MCF 10A (cell line): ENCODE measurements at regions not wholly inside any gene's neighbourhood (a gene's known extent, or its start where the extent isn't known, plus 50 kb on each side); places are given as distances from the start of the nearest gene placed in this dataset.
A peak's percentile ranks its signal among the peaks of the same experiment; 100 is the strongest.

ENCODE experiments used
- BruUV-seq: library from RNA; stranded (reverse); fragments of 400-500 nt; replicated peaks from 2 replicates; lab custom pipeline; 2021; lab: Mats Ljungman, UMichigan
- CTCF ChIA-PET: fragments of 300-600 bp; sonication (Branson Sonifier 250); formaldehyde crosslinking; extraction: SDS; loops from one replicate; lab custom pipeline; 2021; ENCODE audit warnings: antibody characterized with exemption, inconsistent platforms; lab: Yijun Ruan, JAX
- POLR2A ChIA-PET: fragments of 300-600, 350-650 bp; sonication (Branson Sonifier 250); formaldehyde crosslinking; extraction: SDS; loops from one replicate; lab custom pipeline; 2020; ENCODE audit warnings: antibody characterized with exemption, inconsistent platforms; lab: Yijun Ruan, JAX
- DNase-seq: peaks from one replicate; pipeline ENCODE4 v3.0.0-alpha.2; 2018; ENCODE audit not compliant: unreplicated experiment
- H3K27ac Mint-ChIP-seq: one replicate; pipeline ENCODE4 v1.8.0; 2022; ENCODE audit warnings: mild to moderate bottlenecking, low read depth, mixed read lengths; ENCODE audit not compliant: unreplicated experiment
- H3K27me3 Mint-ChIP-seq: one replicate; pipeline ENCODE4 v1.8.0; 2022; ENCODE audit warnings: mixed read lengths; ENCODE audit not compliant: insufficient read depth, unreplicated experiment
- H3K36me3 Mint-ChIP-seq: one replicate; pipeline ENCODE4 v1.8.0; 2022; ENCODE audit warnings: mild to moderate bottlenecking, moderate library complexity, mixed read lengths; ENCODE audit not compliant: insufficient read depth, unreplicated experiment
- H3K4me1 Mint-ChIP-seq: one replicate; pipeline ENCODE4 v1.8.0; 2022; ENCODE audit warnings: mixed read lengths; ENCODE audit not compliant: insufficient read depth, unreplicated experiment
- H3K4me3 Mint-ChIP-seq: one replicate; pipeline ENCODE4 v1.8.0; 2022; ENCODE audit warnings: mild to moderate bottlenecking, moderate library complexity, mixed read lengths; ENCODE audit not compliant: unreplicated experiment
- H3K9me3 Mint-ChIP-seq: one replicate; pipeline ENCODE4 v1.8.0; 2022; ENCODE audit warnings: mixed read lengths; ENCODE audit not compliant: unreplicated experiment
- intact Hi-C: fragments of 100-400 bp; cut with micrococcal nuclease; formaldehyde crosslinking; loops from 2 replicates; pipeline ENCODE4 v1.14.1; 2022
- TF ChIP-seq, protein P1 (sequence below): fragments of 200-600 bp; IDR thresholded peaks from one replicate; pipeline ENCODE4 v1.8.0; 2022; ENCODE audit warnings: antibody characterized with exemption, mild to moderate bottlenecking; ENCODE audit not compliant: unreplicated experiment

DNA sequence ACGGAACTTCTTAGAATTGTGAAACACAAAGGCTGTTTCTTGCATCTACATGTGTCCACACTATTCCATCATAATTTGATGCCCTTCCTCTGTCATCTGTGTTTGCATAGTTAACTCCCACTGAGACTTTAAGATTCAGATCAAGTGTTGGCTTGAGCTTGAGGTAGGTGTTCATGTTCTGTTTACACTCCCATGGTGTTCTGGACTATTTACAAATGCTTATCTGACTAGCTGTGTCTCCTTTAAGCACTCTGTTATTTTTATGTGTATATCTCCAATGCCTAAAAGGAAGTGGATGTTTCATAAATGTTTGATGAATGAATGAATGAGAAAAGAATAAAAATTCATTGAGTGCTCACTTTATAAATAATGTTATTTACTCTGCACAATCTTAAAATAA, 622.7 kb downstream of the RAB28 start:
- Mint-ChIP-seq H3K4me3 (no peak overlapping the region), H3K27ac (no peak overlapping the region), H3K27me3 (no peaks in the 10 kb centered on the region), H3K4me1 (no peaks in the 10 kb centered on the region), H3K9me3 (no peaks in the 10 kb centered on the region), H3K36me3 (no peaks in the 10 kb centered on the region)
- CTCF ChIA-PET = interaction anchor here (0.6 to 1.9 kb wide), 4 partner anchors 9 to 687 kb away, joined by 3 to 18 read pairs (median 4); no protein-coding TSS in a partner anchor
- intact Hi-C loops = no loop called here
- TF ChIP-seq, protein P1, sequence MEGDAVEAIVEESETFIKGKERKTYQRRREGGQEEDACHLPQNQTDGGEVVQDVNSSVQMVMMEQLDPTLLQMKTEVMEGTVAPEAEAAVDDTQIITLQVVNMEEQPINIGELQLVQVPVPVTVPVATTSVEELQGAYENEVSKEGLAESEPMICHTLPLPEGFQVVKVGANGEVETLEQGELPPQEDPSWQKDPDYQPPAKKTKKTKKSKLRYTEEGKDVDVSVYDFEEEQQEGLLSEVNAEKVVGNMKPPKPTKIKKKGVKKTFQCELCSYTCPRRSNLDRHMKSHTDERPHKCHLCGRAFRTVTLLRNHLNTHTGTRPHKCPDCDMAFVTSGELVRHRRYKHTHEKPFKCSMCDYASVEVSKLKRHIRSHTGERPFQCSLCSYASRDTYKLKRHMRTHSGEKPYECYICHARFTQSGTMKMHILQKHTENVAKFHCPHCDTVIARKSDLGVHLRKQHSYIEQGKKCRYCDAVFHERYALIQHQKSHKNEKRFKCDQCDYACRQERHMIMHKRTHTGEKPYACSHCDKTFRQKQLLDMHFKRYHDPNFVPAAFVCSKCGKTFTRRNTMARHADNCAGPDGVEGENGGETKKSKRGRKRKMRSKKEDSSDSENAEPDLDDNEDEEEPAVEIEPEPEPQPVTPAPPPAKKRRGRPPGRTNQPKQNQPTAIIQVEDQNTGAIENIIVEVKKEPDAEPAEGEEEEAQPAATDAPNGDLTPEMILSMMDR = no peak
- POLR2A ChIA-PET = no interaction called here
- no peak for DNase-seq
- no TSS peak for BruUV-seq

DNA sequence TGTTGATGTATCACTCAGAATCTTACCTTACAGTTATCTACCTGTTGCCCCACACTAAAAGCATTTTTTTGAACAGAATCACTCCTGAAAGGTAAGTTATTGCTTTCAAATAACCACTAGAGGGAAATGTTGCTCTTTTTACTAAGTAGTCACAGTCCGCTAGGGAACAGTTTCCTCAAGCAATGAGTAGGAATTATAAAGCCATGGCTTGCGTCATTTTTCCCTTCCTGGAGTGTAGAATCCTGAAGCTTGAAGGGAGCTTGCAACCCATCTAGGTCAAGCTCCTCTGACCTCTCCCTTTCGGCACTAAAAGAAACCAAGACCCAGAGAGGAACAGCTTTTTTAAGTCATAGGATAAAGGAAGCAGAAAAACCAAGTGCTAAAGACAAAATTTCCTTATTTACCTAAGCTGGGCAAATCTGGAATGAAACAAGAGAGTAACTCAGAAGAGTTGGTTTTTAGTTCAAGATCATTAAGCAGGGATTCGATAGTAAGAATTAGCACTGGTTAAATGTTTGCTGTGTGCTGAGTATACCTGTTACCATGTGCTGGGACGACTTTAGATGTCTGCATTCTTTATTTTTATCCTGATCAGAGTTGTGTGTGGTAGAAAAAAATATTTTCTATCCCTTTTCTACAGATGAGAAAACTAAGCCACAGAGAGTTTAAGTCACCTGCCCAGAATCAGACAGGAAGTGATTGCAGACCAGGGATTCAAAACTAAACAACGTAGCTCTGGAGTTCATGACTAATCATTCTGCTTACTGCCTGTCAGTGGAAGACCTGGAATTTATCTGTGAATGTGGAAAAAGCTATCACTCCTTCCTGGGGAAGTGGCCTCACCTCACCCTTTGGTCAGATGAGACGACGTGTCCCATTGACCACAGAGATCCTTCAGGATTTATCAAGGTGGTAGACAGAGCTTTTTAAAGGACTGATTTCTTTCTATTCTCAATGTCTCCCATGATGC, 631.5 kb downstream of the RAB28 start:
- peak overlapping the region; percentile 93 for H3K27ac Mint-ChIP-seq
- CTCF ChIA-PET = interaction anchor here (0.6 to 2.3 kb wide), 50 partner anchors 9 to 1798 kb away, joined by 3 to 32 read pairs (median 4); partner anchors contain the start of gene NKX3-2
- POLR2A ChIA-PET = interaction anchor here (0.7 to 1.5 kb wide), 4 partner anchors 8 to 710 kb away, joined by 3 to 7 read pairs (median 4); no protein-coding TSS in a partner anchor

DNA sequence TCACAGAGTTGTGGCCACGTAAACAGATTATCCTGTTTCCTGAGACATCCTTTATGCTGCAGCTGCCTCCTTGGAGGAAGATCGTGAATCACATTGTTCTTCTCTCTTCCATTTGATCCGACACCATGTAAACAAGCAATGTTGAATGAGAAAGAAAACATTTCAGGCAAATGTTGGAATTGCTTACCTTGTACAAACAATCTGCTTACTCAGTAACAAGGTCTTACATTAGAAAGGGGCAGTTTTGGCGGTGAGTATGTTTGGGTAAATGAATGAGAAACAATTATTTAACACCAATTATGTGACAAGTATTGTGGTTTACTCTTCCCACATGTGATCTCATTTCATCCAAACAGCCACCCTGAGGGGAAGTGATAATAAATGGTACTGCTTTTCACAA, 637.8 kb downstream of the RAB28 start:
- intact Hi-C loops = no loop called here
- CTCF ChIA-PET = interaction anchor here (0.7 kb wide), 1 partner anchor 437 kb away, joined by 3 read pairs; no protein-coding TSS in a partner anchor
- no TSS peak for BruUV-seq
- no peaks in the 10 kb centered on the region for H3K27me3 Mint-ChIP-seq
- DNase-seq = no peak
- TF ChIP-seq, protein P1 = no peak
- H3K36me3 Mint-ChIP-seq = no peaks in the 10 kb centered on the region
- POLR2A ChIA-PET = interaction anchor here (0.6 to 0.8 kb wide), 2 partner anchors 210 to 781 kb away, joined by 3 read pairs; partner anchors contain the start of gene BOD1L1
- no peak overlapping the region for H3K27ac Mint-ChIP-seq
- H3K9me3 Mint-ChIP-seq = no peaks in the 10 kb centered on the region
- H3K4me1 Mint-ChIP-seq = peaks cover 12% of the 10 kb centered on the region
- H3K4me3 Mint-ChIP-seq = no peak overlapping the region

More for the DNA sequence above, 631.5 kb downstream of the RAB28 start:
- Mint-ChIP-seq H3K36me3 (no peaks in the 10 kb centered on the region), H3K4me1 (peaks cover 7% of the 10 kb centered on the region), H3K4me3 (peak overlapping the region; percentile 16), H3K27me3 (no peaks in the 10 kb centered on the region), H3K9me3 (no peaks in the 10 kb centered on the region)
- peak; percentile 85 for DNase-seq
- BruUV-seq = no TSS peak
- intact Hi-C loops = loop anchor here (1.0 to 2.0 kb wide), 6 partner anchors 123 to 802 kb away; no protein-coding TSS in a partner anchor
- TF ChIP-seq, protein P1 = peak; percentile 64

DNA sequence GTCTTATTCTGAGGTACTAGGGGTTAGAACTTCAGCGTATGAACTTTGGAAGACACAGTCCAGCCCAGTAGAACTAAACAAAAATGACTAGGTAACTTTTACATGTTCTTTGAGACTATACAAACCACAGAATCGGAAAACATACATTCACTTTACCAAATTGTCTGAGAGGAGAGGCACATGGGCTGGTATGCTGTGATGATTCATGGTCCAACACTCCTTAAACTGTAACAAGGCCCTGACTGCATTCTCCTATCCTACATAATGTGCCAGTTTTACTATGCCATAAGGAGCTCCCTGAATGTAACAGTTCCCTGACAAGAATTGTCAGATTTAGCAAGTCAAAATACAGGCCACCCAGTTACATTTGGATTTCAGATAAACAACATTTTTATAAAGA, 640.0 kb downstream of the RAB28 start:
- TF ChIP-seq, protein P1 = no peak
- ChIA-PET CTCF (interaction anchor here (0.7 to 1.1 kb wide), 2 partner anchors 648 to 704 kb away, joined by 3 to 5 read pairs; no protein-coding TSS in a partner anchor), POLR2A (interaction anchor here (1.2 kb wide), 1 partner anchor 8 kb away, joined by 4 read pairs; no protein-coding TSS in a partner anchor)
- intact Hi-C loops = loop anchor here (2.0 kb wide), 1 partner anchor 701 kb away; the partner anchor contains the start of gene NKX3-2
- H3K27ac Mint-ChIP-seq = peak overlapping the region; percentile 90
- no peak overlapping the region for H3K4me3 Mint-ChIP-seq
- BruUV-seq = no TSS peak
- no peaks in the 10 kb centered on the region for H3K36me3 Mint-ChIP-seq
- peaks cover 12% of the 10 kb centered on the region for H3K4me1 Mint-ChIP-seq
- peak; percentile 17 for DNase-seq
- H3K27me3 Mint-ChIP-seq = no peaks in the 10 kb centered on the region
- no peaks in the 10 kb centered on the region for H3K9me3 Mint-ChIP-seq
